ENCODE measurements at regions not wholly inside any gene's neighbourhood (a gene's known extent, or its start where the extent isn't known, plus 50 kb on each side); places are given as distances from the start of the nearest gene placed in this dataset.

DNA sequence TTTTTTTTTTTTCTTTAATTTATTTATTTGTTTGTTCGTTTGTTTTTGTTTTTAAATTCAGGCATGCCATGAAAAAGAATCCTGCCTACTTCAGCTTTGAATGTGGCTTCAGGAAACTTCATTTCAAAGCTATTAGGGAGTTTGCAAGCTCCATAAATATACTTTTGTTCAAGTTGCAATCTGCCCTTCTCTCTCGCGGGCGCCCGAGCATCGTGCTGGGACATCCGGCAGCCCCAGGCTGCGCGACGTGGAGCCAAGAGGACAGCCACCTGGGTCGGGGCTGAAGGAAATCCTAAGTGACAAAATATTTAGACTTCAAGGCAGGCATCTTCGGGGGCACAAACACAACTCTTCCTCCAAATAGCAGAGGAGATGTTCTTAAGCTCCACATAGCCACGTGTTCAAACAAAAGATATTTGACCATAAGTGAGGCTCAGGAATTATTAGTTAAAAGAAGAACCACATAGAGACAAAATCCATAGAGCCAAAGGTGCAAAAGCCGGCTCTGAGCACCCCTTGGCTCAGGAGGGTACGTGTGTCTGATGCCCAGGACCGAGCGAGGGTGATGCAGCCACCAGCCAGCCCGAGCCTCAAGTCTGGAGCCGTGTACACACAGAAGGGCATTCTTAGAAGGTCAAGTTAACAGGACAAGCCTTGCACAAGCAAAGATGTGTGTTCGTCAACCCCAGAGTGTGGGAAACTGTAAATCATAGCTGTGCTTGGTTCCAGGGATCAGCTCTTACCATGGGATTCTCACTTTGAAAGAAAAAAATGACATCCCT lies 256.5 kb upstream of the SALL3 start:
- DNase-seq (ENCODE audit: extremely low spot score), result no peak
- TF ChIP-seq, protein P1, sequence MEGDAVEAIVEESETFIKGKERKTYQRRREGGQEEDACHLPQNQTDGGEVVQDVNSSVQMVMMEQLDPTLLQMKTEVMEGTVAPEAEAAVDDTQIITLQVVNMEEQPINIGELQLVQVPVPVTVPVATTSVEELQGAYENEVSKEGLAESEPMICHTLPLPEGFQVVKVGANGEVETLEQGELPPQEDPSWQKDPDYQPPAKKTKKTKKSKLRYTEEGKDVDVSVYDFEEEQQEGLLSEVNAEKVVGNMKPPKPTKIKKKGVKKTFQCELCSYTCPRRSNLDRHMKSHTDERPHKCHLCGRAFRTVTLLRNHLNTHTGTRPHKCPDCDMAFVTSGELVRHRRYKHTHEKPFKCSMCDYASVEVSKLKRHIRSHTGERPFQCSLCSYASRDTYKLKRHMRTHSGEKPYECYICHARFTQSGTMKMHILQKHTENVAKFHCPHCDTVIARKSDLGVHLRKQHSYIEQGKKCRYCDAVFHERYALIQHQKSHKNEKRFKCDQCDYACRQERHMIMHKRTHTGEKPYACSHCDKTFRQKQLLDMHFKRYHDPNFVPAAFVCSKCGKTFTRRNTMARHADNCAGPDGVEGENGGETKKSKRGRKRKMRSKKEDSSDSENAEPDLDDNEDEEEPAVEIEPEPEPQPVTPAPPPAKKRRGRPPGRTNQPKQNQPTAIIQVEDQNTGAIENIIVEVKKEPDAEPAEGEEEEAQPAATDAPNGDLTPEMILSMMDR (IDR thresholded peaks at IDR 0.05; ENCODE audit: control extremely low read depth, extremely low read depth, low read depth, missing control alignments), result no peak
- POLR2A ChIA-PET, result no interaction called here
- CTCF ChIA-PET, result interaction anchor here (1.6 kb wide), 1 partner anchor 14 kb away, joined by 3 read pairs; no protein-coding TSS in a partner anchor

DNA sequence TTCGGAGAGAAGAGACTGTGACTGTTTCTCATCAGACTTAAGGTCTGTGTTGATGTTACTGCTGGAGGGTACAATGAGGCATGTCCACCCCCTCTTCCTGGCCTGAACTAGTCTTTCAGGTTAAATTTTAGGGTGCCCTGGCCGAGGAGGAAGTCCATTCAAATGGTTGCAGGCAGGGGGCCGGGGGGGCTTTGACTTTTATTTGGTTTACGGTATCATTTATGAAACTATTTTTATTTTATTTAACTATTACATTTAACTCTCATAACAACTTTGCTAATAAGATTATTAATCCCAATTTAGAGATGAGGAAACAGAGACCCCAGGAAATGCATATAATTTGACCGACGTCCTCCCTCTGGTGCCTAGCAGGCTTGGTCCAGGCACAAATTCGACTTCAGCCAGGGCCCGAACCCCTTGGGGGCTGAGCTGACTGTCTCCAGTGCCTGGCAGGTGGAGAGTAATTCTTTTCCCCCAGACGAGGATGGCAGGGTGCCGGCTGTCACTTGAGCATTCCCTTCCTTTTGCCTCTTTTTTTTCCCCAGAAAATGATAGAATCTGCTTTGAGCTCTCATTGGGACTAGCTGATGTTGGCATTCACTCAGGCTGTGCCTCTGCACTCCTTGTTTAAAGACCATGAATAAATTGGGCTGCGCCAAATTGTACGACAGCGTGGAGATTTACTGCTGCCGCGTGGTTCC lies 255.3 kb upstream of the SALL3 start:
- POLR2A ChIA-PET, result no interaction called here
- CTCF ChIA-PET, result no interaction called here
- TF ChIP-seq, protein P1 (IDR thresholded peaks at IDR 0.05; ENCODE audit: control extremely low read depth, extremely low read depth, low read depth, missing control alignments), result no peak
- no peak for DNase-seq (ENCODE audit: extremely low spot score)

DNA sequence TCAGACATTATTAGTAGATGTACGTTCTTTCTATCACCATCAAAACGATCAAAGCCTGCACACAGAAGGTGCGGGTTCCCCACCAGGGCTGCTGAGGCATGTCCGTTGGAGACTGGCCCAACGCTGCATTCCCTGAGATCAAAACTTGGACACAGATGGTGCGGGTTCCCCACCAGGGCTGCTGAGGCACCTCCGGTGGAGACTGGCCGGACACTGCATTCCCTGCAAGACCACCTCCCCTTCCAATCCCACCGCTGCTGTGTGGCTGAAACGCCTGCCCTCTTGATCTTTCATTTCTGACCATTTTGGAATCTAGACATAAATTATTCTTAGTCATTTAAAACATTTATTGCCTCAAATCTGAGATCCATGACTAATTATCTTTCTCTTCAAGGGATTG lies 254.2 kb upstream of the SALL3 start:
- ChIA-PET POLR2A (no interaction called here), CTCF (no interaction called here)
- TF ChIP-seq, protein P1 (IDR thresholded peaks at IDR 0.05; ENCODE audit: control extremely low read depth, extremely low read depth, low read depth, missing control alignments), result no peak
- DNase-seq (ENCODE audit: extremely low spot score), result no peak

DNA sequence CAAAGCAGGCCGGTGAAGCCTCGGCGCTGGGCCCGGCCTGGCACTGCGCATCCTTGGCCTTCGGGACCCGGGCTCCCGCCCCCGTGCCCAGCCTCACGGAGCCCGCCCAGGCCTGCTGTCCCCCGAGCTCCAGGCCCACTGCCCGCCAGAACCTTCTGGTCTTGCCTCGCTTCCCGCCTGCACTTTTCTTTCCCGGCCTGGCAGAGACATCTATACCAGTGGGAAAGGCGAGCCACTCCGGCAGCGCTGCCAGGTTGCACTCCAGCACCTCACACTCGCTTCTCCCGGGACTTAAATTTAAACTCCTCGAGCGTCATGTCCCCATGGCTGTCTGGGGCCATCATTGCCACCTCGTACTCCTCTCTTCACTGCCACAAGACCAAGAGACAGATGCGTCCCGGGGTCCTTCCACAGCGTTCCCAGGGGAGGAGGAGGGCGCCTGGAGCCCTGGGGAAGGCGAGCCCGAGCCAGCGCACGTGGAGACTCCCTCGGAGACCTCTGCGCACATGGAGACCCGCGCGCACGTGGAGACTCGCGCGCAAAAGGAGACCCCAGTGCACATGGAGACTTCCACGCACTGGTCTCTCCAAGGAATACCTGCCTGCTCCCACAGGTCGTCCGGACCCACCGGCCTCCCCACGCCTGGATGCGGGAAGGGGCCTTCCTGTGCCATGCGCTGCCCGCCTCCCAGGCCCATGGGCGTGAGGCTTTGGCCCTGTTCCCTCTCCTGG lies 253.1 kb upstream of the SALL3 start:
- ChIA-PET POLR2A (no interaction called here), CTCF (no interaction called here)
- DNase-seq (ENCODE audit: extremely low spot score), result no peak

DNA sequence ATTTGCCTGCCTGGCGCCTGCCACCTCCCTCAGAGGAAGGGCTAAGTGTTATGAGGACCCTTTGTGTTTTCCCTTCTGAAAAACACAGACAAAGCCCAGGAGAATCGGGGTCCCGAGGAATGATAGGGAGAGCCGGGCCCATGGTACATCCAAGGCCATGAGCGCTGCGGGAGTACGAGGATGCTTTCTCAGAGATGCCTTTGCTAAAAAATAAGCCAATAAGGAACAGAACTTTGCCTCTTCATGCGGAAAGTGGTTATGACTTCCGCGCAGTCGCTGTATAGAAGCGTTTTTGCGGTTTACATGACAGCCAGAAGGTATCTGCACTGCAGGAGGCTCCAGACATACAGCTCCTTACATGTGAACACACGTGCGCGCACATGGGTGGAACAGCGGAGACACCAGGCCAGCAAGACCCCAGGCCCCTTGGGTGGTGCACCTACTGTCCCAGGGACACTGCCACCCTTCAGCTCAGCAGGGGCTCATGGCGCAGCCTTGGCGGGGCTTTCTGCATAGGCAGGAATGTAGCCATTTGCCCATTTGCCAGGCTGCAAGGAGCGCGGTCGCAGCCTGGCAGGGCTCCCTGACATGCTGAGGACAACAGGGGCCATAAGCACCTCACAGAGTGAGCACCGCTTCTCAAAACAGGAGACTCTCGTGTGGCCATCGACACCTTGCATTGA lies 252.4 kb upstream of the SALL3 start:
- no peak for DNase-seq (ENCODE audit: extremely low spot score)
- ChIA-PET CTCF (no interaction called here), POLR2A (no interaction called here)
- TF ChIP-seq, protein P1 (IDR thresholded peaks at IDR 0.05; ENCODE audit: control extremely low read depth, extremely low read depth, low read depth, missing control alignments), result no peak

More for the DNA sequence above, 253.1 kb upstream of the SALL3 start:
- TF ChIP-seq, protein P1 (IDR thresholded peaks at IDR 0.05; ENCODE audit: control extremely low read depth, extremely low read depth, low read depth, missing control alignments), result no peak

Measured in GM10248 (cell line).